SHP77 treated with DMSO at 0.1 percent for 48 hours (cell line): ENCODE measurements at regions not wholly inside any gene's neighbourhood (a gene's known extent, or its start where the extent isn't known, plus 50 kb on each side); places are given as distances from the start of the nearest gene placed in this dataset.
"Not testable (repeated sequence)": the region's sequence is repeated elsewhere in the genome, so short reads cannot be mapped to it uniquely, and the experiment has no call there.

ENCODE experiments used
- DNase-seq: peaks from one replicate; lab custom pipeline; 2025; lab: John Stamatoyannopoulos, UW

GRCh38 chr4:148649652-148650331 is 207.6 kb upstream of the NR3C2 start:
- no peak for DNase-seq

- no peak for DNase-seq
Measured at GRCh38 chr4:148643851-148644250, 201.6 kb upstream of the NR3C2 start.

GRCh38 chr4:148642907-148643306 is 200.7 kb upstream of the NR3C2 start:
- no peak for DNase-seq

GRCh38 chr4:148638079-148638478 is 195.9 kb upstream of the NR3C2 start:
- DNase-seq: not testable (repeated sequence)

GRCh38 chr4:148637453-148637852 is 195.2 kb upstream of the NR3C2 start:
- not testable (repeated sequence) for DNase-seq

GRCh38 chr4:148634476-148634875 is 192.3 kb upstream of the NR3C2 start:
- no peak for DNase-seq

- no peak for DNase-seq
Measured at GRCh38 chr4:148633720-148634119, 191.5 kb upstream of the NR3C2 start.

- DNase-seq: no peak
Measured at GRCh38 chr4:148632476-148632875, 190.3 kb upstream of the NR3C2 start.

- DNase-seq: no peak
Measured at GRCh38 chr4:148630051-148630450, 187.8 kb upstream of the NR3C2 start.

GRCh38 chr4:148618856-148619255 is 176.6 kb upstream of the NR3C2 start:
- no peak for DNase-seq

- no peak for DNase-seq
Measured at GRCh38 chr4:148608968-148609367, 166.8 kb upstream of the NR3C2 start.

- DNase-seq: not testable (repeated sequence)
Measured at GRCh38 chr4:148598418-148599207, 156.4 kb upstream of the NR3C2 start.

- no peak for DNase-seq
Measured at GRCh38 chr4:148589182-148589581, 147.0 kb upstream of the NR3C2 start.

- no peak for DNase-seq
Measured at GRCh38 chr4:148575577-148575976, 133.4 kb upstream of the NR3C2 start.

- DNase-seq: no peak
Measured at GRCh38 chr4:148574911-148575310, 132.7 kb upstream of the NR3C2 start.

GRCh38 chr4:148574502-148574901 is 132.3 kb upstream of the NR3C2 start:
- no peak for DNase-seq

GRCh38 chr4:148574066-148574465 is 131.9 kb upstream of the NR3C2 start:
- DNase-seq: no peak

GRCh38 chr4:148573296-148573695 is 131.1 kb upstream of the NR3C2 start:
- DNase-seq: no peak

GRCh38 chr4:148565801-148566200 is 123.6 kb upstream of the NR3C2 start:
- no peak for DNase-seq

GRCh38 chr4:148563684-148564083 is 121.5 kb upstream of the NR3C2 start:
- no peak for DNase-seq

- DNase-seq: no peak
Measured at GRCh38 chr4:148561467-148561866, 119.3 kb upstream of the NR3C2 start.

- no peak for DNase-seq
Measured at GRCh38 chr4:148557793-148558192, 115.6 kb upstream of the NR3C2 start.

GRCh38 chr4:148550788-148551187 is 108.6 kb upstream of the NR3C2 start:
- no peak for DNase-seq
